Kidney (tissue), 13 donors: ENCODE measurements at regions not wholly inside any gene's neighbourhood (a gene's known extent, or its start where the extent isn't known, plus 50 kb on each side); places are given as distances from the start of the nearest gene placed in this dataset.

Experiments used
- DNase-seq, 5 donors: peaks; one replicate each; pipeline ENCODE4 v3.0.0-alpha.2; 2013 to 2020
- FAIRE-seq: peaks from 2 replicates; lab custom pipeline; 2012; peaks lifted over from hg19 to GRCh38; lab: Jason Lieb, UNC
- H3K27ac ChIP-seq, 2 donors: one replicate each; pipeline ENCODE4 v1.7.0; 2013; ENCODE audit warnings: low read depth in 2 of 2, low read length in 2 of 2, inconsistent platforms in 1 of 2
- H3K27me3 ChIP-seq: one replicate; pipeline ENCODE4 v1.7.1; 2013; ENCODE audit warnings: low read length, inconsistent platforms; ENCODE audit not compliant: control insufficient read depth, insufficient read depth
- H3K36me3 ChIP-seq, 3 donors: one replicate each; pipeline versions ENCODE4 v1.7.0 to v1.7.1; 2013; ENCODE audit warnings: low read length in 3 of 3, control low read depth in 1 of 3, inconsistent platforms in 1 of 3; ENCODE audit not compliant: insufficient read depth in 3 of 3, control insufficient read depth in 2 of 3
- H3K4me1 ChIP-seq, 3 donors: one replicate each; pipeline versions ENCODE4 v1.7.0 to v1.7.1; 2013; ENCODE audit warnings: low read length in 3 of 3, inconsistent platforms in 1 of 3, low read depth in 1 of 3; ENCODE audit not compliant: control insufficient read depth in 2 of 3, insufficient read depth in 2 of 3
- H3K4me3 ChIP-seq, 3 donors: one replicate each; pipeline versions ENCODE4 v1.7.0 to v1.8.1; 2013; ENCODE audit warnings: low read length in 3 of 3, control low read depth in 1 of 3, inconsistent platforms in 1 of 3
- H3K9ac ChIP-seq, 3 donors: one replicate each; pipeline versions ENCODE4 v1.7.0 to v1.7.1; 2013; ENCODE audit warnings: low read length in 3 of 3, control low read depth in 1 of 3, inconsistent platforms in 1 of 3
- H3K9me3 ChIP-seq, 3 donors: one replicate each; pipeline versions ENCODE4 v1.7.0 to v1.7.1; 2013; ENCODE audit warnings: low read length in 3 of 3, control low read depth in 1 of 3, inconsistent platforms in 1 of 3; ENCODE audit not compliant: control insufficient read depth in 2 of 3, insufficient read depth in 1 of 3
- intact Hi-C: fragments of 100-400 bp; cut with DNase I; formaldehyde crosslinking; loops from one replicate; pipeline ENCODE4 v1.11.1; 2022
- TF ChIP-seq, protein P1 (sequence below): IDR thresholded peaks from 3 replicates; pipeline ENCODE4 v1.5.1; 2012; ENCODE audit warnings: mild to moderate bottlenecking, moderate library complexity, borderline replicate concordance; ENCODE audit not compliant: insufficient read depth; ENCODE audit errors: extremely low read depth
- donor health status: control.
- donor health status: control.
- donor health status: control.
- donor health status: control.
- donor health status: control.
- donor health status: DM: yes; HTN: yes; CAD: no.
- donor health status: Normal renal cell carcinoma (clear cell type).

DNA sequence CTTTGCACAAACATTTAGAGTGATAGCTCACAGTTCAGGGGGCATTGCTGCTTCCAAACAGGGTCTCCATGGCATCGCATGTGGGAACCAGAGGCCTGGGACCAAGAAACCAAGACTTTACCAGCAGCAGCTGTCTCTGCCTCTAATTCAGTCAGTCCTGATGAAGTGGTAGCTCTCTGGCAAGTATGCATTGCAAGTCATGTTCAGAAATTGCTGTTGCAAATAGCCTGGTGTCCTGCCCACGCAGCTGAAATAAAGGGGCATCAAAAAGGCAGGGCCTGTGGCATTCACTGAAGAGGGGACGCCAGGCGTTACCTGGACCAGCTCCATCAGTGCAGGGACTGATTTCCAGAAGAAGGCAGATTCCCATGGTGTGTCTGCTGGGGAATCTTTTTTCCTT, 121.3 kb downstream of the CD47 start:
- H3K4me1 ChIP-seq: peaks cover 0 to 6% (median 0%) of the 10 kb centered on the region in 3 donors
- no peak overlapping the region for H3K4me3 ChIP-seq
- H3K27me3 ChIP-seq: no peaks in the 10 kb centered on the region
- H3K9me3 ChIP-seq: no peaks in the 10 kb centered on the region
- DNase-seq: no peak
- TF ChIP-seq, protein P1, sequence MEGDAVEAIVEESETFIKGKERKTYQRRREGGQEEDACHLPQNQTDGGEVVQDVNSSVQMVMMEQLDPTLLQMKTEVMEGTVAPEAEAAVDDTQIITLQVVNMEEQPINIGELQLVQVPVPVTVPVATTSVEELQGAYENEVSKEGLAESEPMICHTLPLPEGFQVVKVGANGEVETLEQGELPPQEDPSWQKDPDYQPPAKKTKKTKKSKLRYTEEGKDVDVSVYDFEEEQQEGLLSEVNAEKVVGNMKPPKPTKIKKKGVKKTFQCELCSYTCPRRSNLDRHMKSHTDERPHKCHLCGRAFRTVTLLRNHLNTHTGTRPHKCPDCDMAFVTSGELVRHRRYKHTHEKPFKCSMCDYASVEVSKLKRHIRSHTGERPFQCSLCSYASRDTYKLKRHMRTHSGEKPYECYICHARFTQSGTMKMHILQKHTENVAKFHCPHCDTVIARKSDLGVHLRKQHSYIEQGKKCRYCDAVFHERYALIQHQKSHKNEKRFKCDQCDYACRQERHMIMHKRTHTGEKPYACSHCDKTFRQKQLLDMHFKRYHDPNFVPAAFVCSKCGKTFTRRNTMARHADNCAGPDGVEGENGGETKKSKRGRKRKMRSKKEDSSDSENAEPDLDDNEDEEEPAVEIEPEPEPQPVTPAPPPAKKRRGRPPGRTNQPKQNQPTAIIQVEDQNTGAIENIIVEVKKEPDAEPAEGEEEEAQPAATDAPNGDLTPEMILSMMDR: no peak
- no peak overlapping the region for H3K9ac ChIP-seq
- no peak overlapping the region for H3K27ac ChIP-seq
- H3K36me3 ChIP-seq: no peaks in the 10 kb centered on the region
- intact Hi-C loops: no loop called here
- FAIRE-seq: no peak

DNA sequence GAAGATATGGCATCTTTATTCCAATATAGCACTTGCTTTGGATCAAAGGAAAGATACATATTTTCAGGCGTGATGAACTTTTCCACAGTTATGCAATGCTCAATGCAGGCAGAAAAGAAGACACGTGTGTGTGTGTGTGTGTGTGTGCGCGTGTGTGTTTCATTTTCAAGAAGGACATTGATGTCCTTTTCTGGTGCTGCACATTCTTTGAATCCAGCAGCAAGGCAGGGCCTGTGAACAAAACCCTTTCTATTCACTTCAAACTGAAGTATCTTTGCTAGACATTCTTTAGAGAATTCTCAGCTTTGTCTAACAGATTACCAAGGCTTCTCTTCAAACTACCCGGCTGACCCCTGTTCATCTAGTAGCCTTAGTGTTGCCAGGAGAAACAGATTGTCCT, 124.6 kb downstream of the CD47 start:
- no peak for FAIRE-seq
- Histone ChIP-seq H3K9me3 (no peaks in the 10 kb centered on the region), H3K27ac (no peak overlapping the region), H3K9ac (no peak overlapping the region), H3K4me3 (no peak overlapping the region), H3K27me3 (no peaks in the 10 kb centered on the region), H3K4me1 (peaks cover 0 to 6% (median 0%) of the 10 kb centered on the region in 3 donors), H3K36me3 (no peaks in the 10 kb centered on the region)
- intact Hi-C loops: no loop called here
- TF ChIP-seq, protein P1: no peak
- no peak for DNase-seq

- no peak overlapping the region for H3K27ac ChIP-seq
- intact Hi-C loops: no loop called here
- no peaks in the 10 kb centered on the region for H3K4me1 ChIP-seq
- no peaks in the 10 kb centered on the region for H3K9me3 ChIP-seq
- no peak for DNase-seq
- no peak overlapping the region for H3K4me3 ChIP-seq
- TF ChIP-seq, protein P1: no peak
- no peaks in the 10 kb centered on the region for H3K36me3 ChIP-seq
- FAIRE-seq: no peak
- no peak overlapping the region for H3K9ac ChIP-seq
- H3K27me3 ChIP-seq: no peaks in the 10 kb centered on the region
These were observed 125.6 kb downstream of the CD47 start for GRCh38 chr3:107965136-107965655.

DNA sequence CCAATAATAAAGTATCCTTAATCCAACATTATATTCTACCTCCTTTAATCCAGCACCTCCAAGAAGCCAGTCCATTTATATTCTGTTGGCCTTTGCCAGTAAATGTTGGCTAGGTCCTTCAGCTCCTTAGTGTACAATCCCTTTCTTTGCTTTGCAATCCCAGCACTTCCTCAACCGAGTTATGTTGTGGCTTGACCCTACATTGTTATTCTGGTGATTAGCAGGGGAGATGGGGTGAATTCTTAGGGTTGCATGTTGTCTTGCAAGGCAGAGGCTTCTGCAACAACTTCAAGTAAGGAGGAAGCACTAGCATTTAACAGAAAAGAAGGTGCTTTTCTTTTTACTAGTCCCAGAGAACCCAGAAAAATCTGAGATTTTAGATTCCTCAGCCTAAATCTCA, 127.2 kb downstream of the CD47 start:
- intact Hi-C loops: no loop called here

More for the DNA sequence above, 127.2 kb downstream of the CD47 start:
- Histone ChIP-seq H3K4me3 (no peak overlapping the region), H3K4me1 (no peaks in the 10 kb centered on the region), H3K27me3 (no peaks in the 10 kb centered on the region), H3K9me3 (no peaks in the 10 kb centered on the region), H3K27ac (no peak overlapping the region), H3K9ac (no peak overlapping the region), H3K36me3 (no peaks in the 10 kb centered on the region)
- TF ChIP-seq, protein P1: no peak
- DNase-seq (no peak), FAIRE-seq (no peak)
